ENCODE measurements at regions not wholly inside any gene's neighbourhood (a gene's known extent, or its start where the extent isn't known, plus 50 kb on each side); places are given as distances from the start of the nearest gene placed in this dataset.

- no peak overlapping the region for H2BK12ac ChIP-seq (ENCODE audit: low read depth, low read length)
- POLR2A ChIA-PET (ENCODE audit: partially characterized antibody): no interaction called here
- no peak overlapping the region for H3K14ac ChIP-seq (ENCODE audit: insufficient read length)
- FAIRE-seq (no peak), DNase-seq (ENCODE audit: low read depth in 1 of 2, low spot score in 2 of 2) (no peak)
- no peak overlapping the region; the same call in 1 of the 2 replicates for H4K8ac ChIP-seq (ENCODE audit: extremely low read depth, insufficient read depth, low read length)
- no peak overlapping the region for H2BK5ac ChIP-seq (ENCODE audit: low read depth, low read length)
- H2BK20ac ChIP-seq (ENCODE audit: low read length): no peak overlapping the region
- no peaks in the 10 kb centered on the region for H4K20me1 ChIP-seq (replicated peaks in 1 of 2; ENCODE audit: control insufficient read depth in 1 of 2, insufficient read depth in 2 of 2, low read length in 2 of 2)
- H3K23ac ChIP-seq (ENCODE audit: insufficient read length): no peak overlapping the region
- no peaks in the 10 kb centered on the region for H3K36me3 ChIP-seq (ENCODE audit: control insufficient read depth in 2 of 4, insufficient read depth in 4 of 4, low read length in 3 of 4)
- H3K4me1 ChIP-seq (replicated peaks in 1 of 4; ENCODE audit: control insufficient read depth in 3 of 4, insufficient read depth in 4 of 4, low read length in 3 of 4): no peaks in the 10 kb centered on the region
- H2BK120ac ChIP-seq (replicated peaks; ENCODE audit: low read depth, low read length): no peak overlapping the region
- no peak overlapping the region for H3K4ac ChIP-seq (replicated peaks; ENCODE audit: insufficient read length, low read depth, low read length)
- no peak overlapping the region for H3K4me3 ChIP-seq (ENCODE audit: extremely low read depth in 1 of 4, insufficient read depth in 2 of 4, low read depth in 3 of 4, low read length in 4 of 4)
- no peaks in the 10 kb centered on the region for H3K79me1 ChIP-seq (ENCODE audit: low read depth, low read length)
- no peak overlapping the region for H2BK15ac ChIP-seq (ENCODE audit: low read length)
- CTCF ChIA-PET (ENCODE audit: partially characterized antibody): interaction anchor here (1.0 kb wide), 1 partner anchor 375 kb away, joined by 4 read pairs; no protein-coding TSS in a partner anchor
- H2AK5ac ChIP-seq (ENCODE audit: low read depth, low read length): no peak overlapping the region
- H3K27ac ChIP-seq (ENCODE audit: low read depth, low read length): no peak overlapping the region
- TF ChIP-seq KDM4A (IDR thresholded peaks at IDR 0.05; ENCODE audit: low read depth, low read length, severe bottlenecking): no peak
- no peak for TF ChIP-seq FOSL1 (IDR thresholded peaks at IDR 0.05; ENCODE audit: insufficient read depth, low read depth, low read length)
- TF ChIP-seq, protein P1, sequence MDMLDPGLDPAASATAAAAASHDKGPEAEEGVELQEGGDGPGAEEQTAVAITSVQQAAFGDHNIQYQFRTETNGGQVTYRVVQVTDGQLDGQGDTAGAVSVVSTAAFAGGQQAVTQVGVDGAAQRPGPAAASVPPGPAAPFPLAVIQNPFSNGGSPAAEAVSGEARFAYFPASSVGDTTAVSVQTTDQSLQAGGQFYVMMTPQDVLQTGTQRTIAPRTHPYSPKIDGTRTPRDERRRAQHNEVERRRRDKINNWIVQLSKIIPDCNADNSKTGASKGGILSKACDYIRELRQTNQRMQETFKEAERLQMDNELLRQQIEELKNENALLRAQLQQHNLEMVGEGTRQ (IDR thresholded peaks at IDR 0.05; ENCODE audit: low read length): no peak
- TF ChIP-seq SAP30 (IDR thresholded peaks at IDR 0.05; ENCODE audit: insufficient read depth, insufficient replicate concordance, low read length): no peak
- TF ChIP-seq RXRA (IDR thresholded peaks at IDR 0.05; ENCODE audit: insufficient read depth, low read depth, low read length): no peak
- no peak for TF ChIP-seq JUND (IDR thresholded peaks at IDR 0.05; ENCODE audit: low read length)
- TF ChIP-seq TEAD4 (IDR thresholded peaks at IDR 0.05; ENCODE audit: low read depth, low read length): no peak
- TF ChIP-seq TAF1 (IDR thresholded peaks at IDR 0.05; ENCODE audit: low read depth, low read length): no peak
- TF ChIP-seq CBX8 (IDR thresholded peaks at IDR 0.05; ENCODE audit: borderline replicate concordance, low read depth, low read length): no peak
- TF ChIP-seq MAX (IDR thresholded peaks at IDR 0.05): no peak
- no peaks in the 10 kb centered on the region for H3K79me2 ChIP-seq (ENCODE audit: control insufficient read depth in 1 of 2, insufficient read depth in 2 of 2, low read length in 2 of 2)
- no peaks in the 10 kb centered on the region for H3K27me3 ChIP-seq (replicated peaks in 1 of 4; ENCODE audit: control insufficient read depth in 3 of 4, extremely low read depth in 1 of 4, insufficient read depth in 3 of 4, low read length in 3 of 4)
- WGBS, 2 experiments (ENCODE audit: extremely low coverage in 1 of 2, insufficient coverage in 1 of 2, insufficient read length in 1 of 2, insufficient replicate concordance in 2 of 2, low coverage in 1 of 2, low lambda C conversion rate in 2 of 2, missing lambda C conversion rate in 1 of 2): 95% methylated on average over 6 of the region's 6 CpGs; no CpG with 5 or more reads in 1 of the 2 experiments
- no peaks in the 10 kb centered on the region; a peak in 1 of 4 replicates for H3K9me3 ChIP-seq (ENCODE audit: insufficient read depth in 2 of 2, low read depth in 1 of 2, low read length in 1 of 2)
- no peak overlapping the region for H3K4me2 ChIP-seq (ENCODE audit: insufficient read depth in 1 of 2, low read depth in 2 of 2, low read length in 2 of 2)
- no peak overlapping the region for H4K5ac ChIP-seq (ENCODE audit: insufficient read length, low read depth, low read length)
- no peaks in the 10 kb centered on the region for H3K23me2 ChIP-seq (ENCODE audit: low read depth, low read length)
- no peak overlapping the region for H3K9ac ChIP-seq (replicated peaks in 1 of 4; ENCODE audit: extremely low read depth in 1 of 4, low read depth in 3 of 4, low read length in 3 of 4)
- no peak overlapping the region for H2AFZ ChIP-seq (ENCODE audit: low read length)
- no peak overlapping the region for H3K56ac ChIP-seq (replicated peaks; ENCODE audit: insufficient read length, low read depth, low read length)
- H4K91ac ChIP-seq (replicated peaks; ENCODE audit: insufficient read length, low read length): no peak overlapping the region
- no peak overlapping the region for H3K18ac ChIP-seq (ENCODE audit: extremely low read depth, low read length)
Measured at GRCh38 chr13:22287343-22287920, 616.6 kb downstream of the FGF9 start.
